Germinal center (tissue), 1 donor: ENCODE measurements at regions not wholly inside any gene's neighbourhood (a gene's known extent, or its start where the extent isn't known, plus 50 kb on each side); places are given as distances from the start of the nearest gene placed in this dataset.

Experiments
- DNase-seq: peaks from one replicate; pipeline ENCODE4 v3.0.0; 2012; ENCODE audit warnings: mixed read lengths, low spot score

- no peak for DNase-seq
These were observed 126.0 kb upstream of the IL12B start for GRCh38 chr5:159456261-159456660.

GRCh38 chr5:159456722-159457465 lies 126.6 kb upstream of the IL12B start:
- DNase-seq: no peak

DNA sequence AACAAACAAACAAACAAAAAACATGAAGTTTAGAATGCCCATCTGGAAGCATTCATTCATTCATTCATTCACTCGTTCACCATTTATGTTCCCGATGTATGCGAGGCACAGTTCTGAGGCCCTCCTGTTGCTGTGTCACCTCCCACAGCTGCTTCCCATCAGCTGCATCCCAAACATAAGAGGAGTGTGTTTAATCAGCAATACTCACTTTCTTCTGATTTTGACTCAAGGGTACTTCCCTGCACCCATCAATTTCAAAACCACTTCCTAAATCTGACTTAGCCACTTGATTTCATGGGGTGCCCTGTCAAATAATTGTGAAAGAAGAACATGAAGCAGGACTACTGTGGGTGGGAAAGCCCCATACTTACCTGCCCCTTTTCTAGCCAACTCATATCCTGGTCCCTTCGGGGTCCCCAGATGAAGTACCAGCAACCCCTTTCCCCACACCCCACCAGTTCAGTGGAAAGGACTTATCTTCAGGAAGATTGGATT lies 128.0 kb upstream of the IL12B start:
- peak; percentile 26 for DNase-seq

GRCh38 chr5:159459132-159459627 lies 128.9 kb upstream of the IL12B start:
- DNase-seq: no peak

GRCh38 chr5:159459951-159460538 lies 129.8 kb upstream of the IL12B start:
- peak; percentile 24 for DNase-seq

DNA sequence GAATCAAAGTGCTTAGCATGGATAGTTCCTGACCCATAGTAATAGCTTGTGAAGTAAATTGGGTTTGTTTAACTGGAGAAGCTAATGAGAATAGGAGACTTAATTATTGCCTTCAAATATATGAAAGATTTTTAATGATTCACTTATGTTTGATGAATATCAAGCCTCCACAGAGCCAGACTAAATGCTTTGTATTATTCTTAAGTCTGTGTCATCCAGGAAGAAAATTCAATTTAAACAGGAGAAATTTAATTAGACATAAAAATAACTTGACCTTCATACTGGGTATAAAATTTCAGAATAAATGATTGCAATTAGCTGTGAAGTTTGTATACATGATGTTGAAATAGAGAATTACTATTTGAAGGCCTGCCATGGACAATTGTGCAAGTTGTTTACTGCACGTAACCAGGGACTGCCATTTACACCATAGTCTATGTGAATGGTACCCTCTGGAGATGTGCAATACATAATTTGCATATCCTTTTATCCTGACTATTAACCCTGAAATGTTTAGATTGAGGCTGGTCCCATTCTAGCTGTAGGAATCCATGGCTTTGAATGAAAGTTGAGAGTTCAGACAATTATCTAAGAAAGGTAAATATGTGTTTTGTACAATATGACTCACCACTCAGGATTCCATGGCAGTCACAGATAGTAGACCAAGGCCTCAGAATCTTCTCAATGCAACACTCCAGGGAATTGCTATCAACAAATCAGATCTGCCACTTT lies 133.5 kb upstream of the IL12B start:
- DNase-seq: no peak

GRCh38 chr5:159465604-159466003 lies 135.3 kb upstream of the IL12B start:
- no peak for DNase-seq

DNA sequence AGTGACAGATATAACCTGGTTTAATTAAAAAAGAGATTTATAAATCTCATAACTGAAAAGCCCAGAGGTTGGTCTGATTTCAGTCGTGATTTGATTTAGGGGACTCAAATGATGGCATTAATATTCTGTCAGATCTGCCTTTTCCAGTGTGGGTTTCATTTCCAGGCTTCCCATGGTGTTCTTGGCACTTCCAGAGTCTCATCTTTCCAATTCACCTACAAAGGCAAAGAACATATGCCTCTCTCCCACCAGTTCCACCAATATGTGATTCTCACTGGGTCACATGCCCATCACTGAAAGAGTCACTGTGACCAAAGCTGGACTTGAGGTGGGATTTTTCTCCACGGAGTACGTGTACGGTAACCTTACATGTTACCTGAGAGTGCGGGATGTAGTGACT lies 137.4 kb upstream of the IL12B start:
- DNase-seq: no peak

DNA sequence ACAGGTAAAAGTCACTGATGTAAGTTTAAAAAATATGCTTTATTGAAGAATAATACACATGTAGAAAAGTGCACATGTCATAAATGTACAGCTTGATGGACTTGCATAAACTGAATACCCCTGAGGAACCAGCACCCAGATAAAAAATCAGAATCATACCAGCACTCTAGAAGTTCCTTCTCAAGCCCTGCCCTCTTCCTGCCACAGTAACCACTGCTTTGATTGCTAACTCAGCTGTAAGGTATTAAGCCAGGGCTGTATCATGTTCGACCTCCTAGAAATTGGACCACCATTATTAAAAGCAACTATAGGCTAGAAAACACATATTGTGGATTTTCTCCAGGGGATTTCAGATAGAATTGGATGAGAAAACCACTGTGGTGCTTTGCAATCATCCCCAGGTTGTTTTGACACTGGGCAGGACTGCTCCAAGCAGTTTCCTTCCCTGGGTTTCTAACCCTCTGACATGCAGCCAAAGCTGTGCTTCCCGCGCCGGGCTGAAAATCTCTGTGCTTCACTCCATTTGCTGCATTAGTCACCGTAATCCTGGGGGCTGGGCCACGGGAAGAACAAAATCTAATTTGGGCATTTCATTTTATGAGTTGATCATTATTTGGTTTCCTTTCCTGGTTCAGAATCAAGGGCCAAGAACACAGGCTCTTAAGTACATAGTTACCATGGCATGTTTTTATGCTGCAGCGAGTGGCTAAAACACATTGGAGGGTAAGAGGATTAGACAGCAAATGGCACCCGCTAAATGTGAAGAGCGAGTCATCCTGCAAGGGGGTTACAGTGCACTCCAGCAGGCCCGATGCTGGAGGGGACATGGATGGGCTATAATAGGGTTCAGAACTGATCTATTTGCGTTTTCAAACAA lies 139.4 kb upstream of the IL12B start:
- DNase-seq: no peak

- DNase-seq: no peak
These were observed 141.6 kb upstream of the IL12B start for GRCh38 chr5:159471904-159472303.

DNA sequence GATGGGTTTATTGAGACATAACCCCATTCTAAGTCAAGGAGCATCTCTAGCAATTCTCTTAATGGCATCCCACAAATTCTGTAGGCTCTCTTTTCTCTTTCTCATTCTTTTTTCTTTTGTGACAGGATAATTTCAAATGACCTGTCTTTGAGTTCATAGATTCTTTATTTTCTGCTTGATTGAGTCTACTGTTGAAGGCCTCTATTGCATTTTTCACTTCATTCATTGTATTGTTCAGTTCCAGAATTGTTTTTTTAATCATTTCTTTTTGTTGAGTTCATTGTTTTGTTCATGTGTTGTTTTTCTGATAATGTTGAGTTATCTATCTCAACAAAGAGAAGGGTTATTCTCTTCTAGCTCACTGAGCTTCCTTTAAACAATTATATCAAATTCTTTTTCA lies 144.7 kb upstream of the IL12B start:
- no peak for DNase-seq

DNA sequence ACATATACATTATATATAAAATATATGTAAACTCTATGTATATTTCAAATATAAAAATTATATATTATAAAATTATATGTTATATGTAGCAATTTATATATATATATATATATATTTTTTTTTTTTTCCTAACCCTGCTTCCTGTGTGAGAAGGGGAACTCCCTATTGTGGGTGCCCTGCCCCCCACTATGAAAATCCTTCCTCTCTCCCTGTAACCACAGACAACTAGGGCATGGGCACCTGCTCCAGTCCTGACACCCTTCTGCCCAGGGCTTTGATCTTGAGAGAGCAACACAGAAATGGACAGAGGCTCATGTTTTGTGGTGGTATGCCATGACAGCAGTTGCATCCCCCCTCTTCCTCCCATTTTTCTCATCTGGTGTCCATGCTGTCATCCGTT lies 148.7 kb upstream of the IL12B start:
- DNase-seq: no peak

DNA sequence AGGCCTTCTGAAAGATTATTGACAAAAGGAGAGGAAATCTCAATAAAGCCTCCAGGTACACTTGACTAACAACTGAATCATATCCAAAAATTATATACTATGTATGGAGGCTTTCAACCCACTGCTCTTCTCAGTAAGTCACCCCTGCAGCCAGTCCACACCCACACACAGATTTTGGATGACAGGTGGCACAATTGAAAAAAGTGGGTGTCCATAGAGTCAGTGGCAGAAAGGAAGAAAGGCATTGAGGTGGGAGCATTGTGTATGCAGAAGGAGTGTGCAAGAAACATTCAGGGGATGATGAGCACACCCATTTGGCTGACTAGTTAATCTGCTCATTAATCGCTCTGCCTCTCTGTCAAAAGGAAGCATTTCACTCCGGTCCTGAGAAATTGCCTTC lies 150.6 kb upstream of the IL12B start:
- no peak for DNase-seq

DNA sequence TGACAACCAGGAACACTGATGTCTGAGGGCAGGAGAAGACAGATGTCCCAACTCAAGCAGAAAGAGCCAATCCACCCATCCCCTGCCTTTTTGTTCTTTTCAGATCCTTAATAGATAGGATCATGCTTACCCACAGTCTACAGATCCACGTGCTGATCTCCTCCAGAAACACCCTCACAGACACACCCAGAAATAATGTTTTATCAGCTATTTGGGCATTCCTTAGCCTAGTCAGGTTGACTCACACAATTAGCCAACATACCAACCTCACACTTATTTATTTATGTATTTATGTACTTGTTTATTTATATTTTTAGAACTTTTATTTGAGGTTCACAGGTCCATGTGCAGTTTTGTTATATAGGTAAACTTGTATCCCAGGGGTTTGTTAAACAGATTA lies 151.5 kb upstream of the IL12B start:
- no peak for DNase-seq

GRCh38 chr5:159486836-159487235 lies 156.5 kb upstream of the IL12B start:
- no peak for DNase-seq

GRCh38 chr5:159488516-159488915 lies 158.2 kb upstream of the IL12B start:
- DNase-seq: no peak

DNA sequence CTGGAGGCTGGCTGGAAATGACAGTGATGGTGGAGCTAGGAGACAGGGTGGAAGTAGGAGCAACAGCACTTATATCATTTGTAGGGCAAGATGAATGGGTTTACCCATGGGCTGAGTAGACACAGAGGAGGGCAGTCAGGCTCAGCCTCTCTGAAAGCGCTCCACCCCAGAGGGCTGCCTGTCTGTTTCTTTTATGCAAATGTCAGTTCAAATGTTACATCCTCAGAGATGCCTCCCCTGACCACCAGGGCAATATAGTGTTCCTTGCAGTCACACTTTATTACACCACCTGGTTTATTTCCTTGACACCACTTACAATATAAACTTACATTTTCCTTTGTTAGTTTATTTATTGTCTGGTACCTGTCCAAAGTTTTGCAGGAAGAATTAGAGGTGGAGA lies 159.5 kb upstream of the IL12B start:
- peak; percentile 61 for DNase-seq

- DNase-seq: no peak
These were observed 160.2 kb upstream of the IL12B start for GRCh38 chr5:159490507-159490906.

- DNase-seq: no peak
These were observed 163.4 kb upstream of the IL12B start for GRCh38 chr5:159493696-159494095.

- no peak for DNase-seq
These were observed 166.5 kb upstream of the IL12B start for GRCh38 chr5:159496773-159497172.

DNA sequence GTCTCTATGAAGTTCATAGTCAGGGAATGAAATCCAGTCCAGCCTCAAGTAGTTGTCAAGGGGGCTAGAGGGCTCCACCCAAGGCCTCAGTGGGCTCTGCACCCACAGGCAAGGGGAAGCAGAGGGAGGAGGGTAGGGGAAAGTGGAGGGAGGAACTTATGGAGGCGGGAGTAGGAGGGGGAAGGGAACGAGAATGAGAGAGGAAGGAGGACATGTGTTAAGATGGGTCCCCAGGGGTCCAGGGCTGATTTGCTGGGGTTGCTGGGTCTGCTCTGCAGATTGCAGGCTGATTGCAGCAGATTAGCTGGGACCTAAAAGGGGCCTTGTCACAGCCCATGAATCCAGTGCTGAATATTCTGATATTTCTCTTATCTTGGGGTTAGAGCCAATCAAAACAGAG lies 166.9 kb upstream of the IL12B start:
- no peak for DNase-seq

- no peak for DNase-seq
These were observed 168.3 kb upstream of the IL12B start for GRCh38 chr5:159498630-159499029.
